Dendritic cell treated with granulocyte-macrophage colony-stimulating factor and Interleukin-4, amounts not matched to agents 40 ng/mL and 50 ng/mL, for 4 days (primary cell): ENCODE measurements at regions not wholly inside any gene's neighbourhood (a gene's known extent, or its start where the extent isn't known, plus 50 kb on each side); places are given as distances from the start of the nearest gene placed in this dataset.

Experiments used
- H3K27ac Mint-ChIP-seq: one replicate; pipeline ENCODE4 v1.8.0; 2022; ENCODE audit warnings: mild to moderate bottlenecking, mixed read lengths
- H3K27me3 Mint-ChIP-seq: one replicate; pipeline ENCODE4 v1.8.0; 2022; ENCODE audit warnings: mild to moderate bottlenecking, mixed read lengths
- H3K36me3 Mint-ChIP-seq: one replicate; pipeline ENCODE4 v1.8.0; 2022; ENCODE audit warnings: low read depth, mixed read lengths
- H3K4me1 Mint-ChIP-seq: one replicate; pipeline ENCODE4 v1.8.0; 2022; ENCODE audit warnings: low read depth, mixed read lengths
- H3K4me3 Mint-ChIP-seq: one replicate; pipeline ENCODE4 v1.8.0; 2022; ENCODE audit warnings: mild to moderate bottlenecking, moderate library complexity, mixed read lengths
- H3K9me3 Mint-ChIP-seq: one replicate; pipeline ENCODE4 v1.8.0; 2022; ENCODE audit warnings: mixed read lengths
- intact Hi-C: fragments of 100-400 bp; cut with micrococcal nuclease; formaldehyde crosslinking; loops from one replicate; pipeline ENCODE4 v1.15.0; 2022

- H3K9me3 Mint-ChIP-seq = peaks cover 4% of the 10 kb centered on the region
- no peak overlapping the region for H3K4me3 Mint-ChIP-seq
- no peaks in the 10 kb centered on the region for H3K4me1 Mint-ChIP-seq
These were observed 381.9 kb downstream of the GRXCR1 start for GRCh38 chr4:43274376-43274775.

GRCh38 chr4:43275779-43276178, 383.3 kb downstream of the GRXCR1 start:
- Mint-ChIP-seq H3K27me3 (no peaks in the 10 kb centered on the region), H3K9me3 (peaks cover 6% of the 10 kb centered on the region), H3K27ac (no peak overlapping the region), H3K36me3 (no peaks in the 10 kb centered on the region), H3K4me3 (no peak overlapping the region), H3K4me1 (no peaks in the 10 kb centered on the region)
- intact Hi-C loops = no loop called here

More at GRCh38 chr4:43274376-43274775, 381.9 kb downstream of the GRXCR1 start:
- Mint-ChIP-seq H3K36me3 (no peaks in the 10 kb centered on the region), H3K27me3 (no peaks in the 10 kb centered on the region), H3K27ac (no peak overlapping the region)
- intact Hi-C loops = no loop called here

- intact Hi-C loops = no loop called here
- Mint-ChIP-seq H3K27me3 (no peaks in the 10 kb centered on the region), H3K27ac (no peak overlapping the region)
These were observed 383.8 kb downstream of the GRXCR1 start for GRCh38 chr4:43276321-43276720.

GRCh38 chr4:43277003-43277402, 384.5 kb downstream of the GRXCR1 start:
- Mint-ChIP-seq H3K4me3 (no peak overlapping the region), H3K9me3 (peaks cover 12% of the 10 kb centered on the region), H3K27ac (no peak overlapping the region), H3K36me3 (no peaks in the 10 kb centered on the region), H3K27me3 (no peaks in the 10 kb centered on the region), H3K4me1 (no peaks in the 10 kb centered on the region)
- intact Hi-C loops = no loop called here

More at GRCh38 chr4:43276321-43276720, 383.8 kb downstream of the GRXCR1 start:
- Mint-ChIP-seq H3K4me3 (no peak overlapping the region), H3K4me1 (no peaks in the 10 kb centered on the region), H3K36me3 (no peaks in the 10 kb centered on the region), H3K9me3 (peaks cover 10% of the 10 kb centered on the region)

GRCh38 chr4:43282534-43282933, 390.0 kb downstream of the GRXCR1 start:
- Mint-ChIP-seq H3K27me3 (no peaks in the 10 kb centered on the region), H3K4me1 (no peaks in the 10 kb centered on the region), H3K27ac (no peak overlapping the region), H3K4me3 (no peak overlapping the region), H3K36me3 (no peaks in the 10 kb centered on the region), H3K9me3 (peaks cover 12% of the 10 kb centered on the region)
- intact Hi-C loops = no loop called here

GRCh38 chr4:43286137-43286536, 393.6 kb downstream of the GRXCR1 start:
- Mint-ChIP-seq H3K9me3 (peaks cover 3% of the 10 kb centered on the region), H3K36me3 (no peaks in the 10 kb centered on the region), H3K27me3 (no peaks in the 10 kb centered on the region), H3K4me3 (no peak overlapping the region), H3K27ac (no peak overlapping the region), H3K4me1 (no peaks in the 10 kb centered on the region)
- intact Hi-C loops = no loop called here

GRCh38 chr4:43296946-43297528, 404.5 kb downstream of the GRXCR1 start:
- Mint-ChIP-seq H3K36me3 (no peaks in the 10 kb centered on the region), H3K4me1 (no peaks in the 10 kb centered on the region), H3K27ac (no peak overlapping the region), H3K4me3 (no peak overlapping the region), H3K9me3 (peaks cover 28% of the 10 kb centered on the region), H3K27me3 (no peaks in the 10 kb centered on the region)
- intact Hi-C loops = no loop called here

- intact Hi-C loops = no loop called here
- Mint-ChIP-seq H3K36me3 (no peaks in the 10 kb centered on the region), H3K27me3 (no peaks in the 10 kb centered on the region), H3K27ac (no peak overlapping the region), H3K4me3 (no peak overlapping the region), H3K4me1 (no peaks in the 10 kb centered on the region), H3K9me3 (peaks cover 6% of the 10 kb centered on the region)
These were observed 424.3 kb downstream of the GRXCR1 start for GRCh38 chr4:43316813-43317212.

- Mint-ChIP-seq H3K9me3 (no peaks in the 10 kb centered on the region), H3K4me1 (no peaks in the 10 kb centered on the region), H3K27ac (no peak overlapping the region), H3K4me3 (no peak overlapping the region), H3K36me3 (no peaks in the 10 kb centered on the region), H3K27me3 (no peaks in the 10 kb centered on the region)
- intact Hi-C loops = no loop called here
These were observed 432.9 kb downstream of the GRXCR1 start for GRCh38 chr4:43325220-43325967.

- no peaks in the 10 kb centered on the region for H3K36me3 Mint-ChIP-seq
- intact Hi-C loops = no loop called here
- no peak overlapping the region for H3K4me3 Mint-ChIP-seq
- no peaks in the 10 kb centered on the region for H3K4me1 Mint-ChIP-seq
- H3K27ac Mint-ChIP-seq = no peak overlapping the region
- H3K9me3 Mint-ChIP-seq = peaks cover 18% of the 10 kb centered on the region
- H3K27me3 Mint-ChIP-seq = no peaks in the 10 kb centered on the region
These were observed 437.8 kb downstream of the GRXCR1 start for GRCh38 chr4:43330288-43330687.

GRCh38 chr4:43331226-43332051, 438.9 kb downstream of the GRXCR1 start:
- intact Hi-C loops = no loop called here
- H3K36me3 Mint-ChIP-seq = no peaks in the 10 kb centered on the region

GRCh38 chr4:43332052-43332425, 439.5 kb downstream of the GRXCR1 start:
- no peaks in the 10 kb centered on the region for H3K27me3 Mint-ChIP-seq
- no peak overlapping the region for H3K27ac Mint-ChIP-seq
- peaks cover 18% of the 10 kb centered on the region for H3K9me3 Mint-ChIP-seq
- intact Hi-C loops = no loop called here
- H3K36me3 Mint-ChIP-seq = no peaks in the 10 kb centered on the region
- no peaks in the 10 kb centered on the region for H3K4me1 Mint-ChIP-seq
- H3K4me3 Mint-ChIP-seq = no peak overlapping the region

More at GRCh38 chr4:43331226-43332051, 438.9 kb downstream of the GRXCR1 start:
- H3K4me1 Mint-ChIP-seq = no peaks in the 10 kb centered on the region
- no peaks in the 10 kb centered on the region for H3K27me3 Mint-ChIP-seq
- peaks cover 18% of the 10 kb centered on the region for H3K9me3 Mint-ChIP-seq
- H3K4me3 Mint-ChIP-seq = no peak overlapping the region
- H3K27ac Mint-ChIP-seq = no peak overlapping the region

- intact Hi-C loops = no loop called here
- H3K27me3 Mint-ChIP-seq = no peaks in the 10 kb centered on the region
- H3K9me3 Mint-ChIP-seq = peaks cover 13% of the 10 kb centered on the region
- H3K27ac Mint-ChIP-seq = no peak overlapping the region
- H3K4me1 Mint-ChIP-seq = no peaks in the 10 kb centered on the region
- H3K36me3 Mint-ChIP-seq = no peaks in the 10 kb centered on the region
- H3K4me3 Mint-ChIP-seq = no peak overlapping the region
These were observed 445.2 kb downstream of the GRXCR1 start for GRCh38 chr4:43337707-43338106.

- Mint-ChIP-seq H3K36me3 (no peaks in the 10 kb centered on the region), H3K4me1 (no peaks in the 10 kb centered on the region), H3K4me3 (no peak overlapping the region), H3K27me3 (no peaks in the 10 kb centered on the region), H3K27ac (no peak overlapping the region), H3K9me3 (peaks cover 23% of the 10 kb centered on the region)
- intact Hi-C loops = no loop called here
These were observed 446.9 kb downstream of the GRXCR1 start for GRCh38 chr4:43339435-43339834.
